Nephron (organoid): ENCODE measurements at regions not wholly inside any gene's neighbourhood (a gene's known extent, or its start where the extent isn't known, plus 50 kb on each side); places are given as distances from the start of the nearest gene placed in this dataset.

ENCODE experiments used
- H3K27ac Mint-ChIP-seq, 3 experiments: 2 replicates each; pipeline ENCODE4 v1.8.0; 2020; ENCODE audit warnings: mixed read lengths in 3 of 3, mild to moderate bottlenecking in 2 of 3, moderate library complexity in 1 of 3
- H3K27me3 Mint-ChIP-seq: 2 replicates; pipeline ENCODE4 v1.8.0; 2021; ENCODE audit warnings: low read depth, mild to moderate bottlenecking, moderate library complexity, mixed read lengths
- H3K36me3 Mint-ChIP-seq: 2 replicates; pipeline ENCODE4 v1.8.0; 2020; ENCODE audit warnings: low read depth, mixed read lengths
- H3K4me1 Mint-ChIP-seq: 2 replicates; pipeline ENCODE4 v1.8.0; 2020; ENCODE audit warnings: mixed read lengths
- H3K4me3 Mint-ChIP-seq, 3 experiments: 2 replicates each; pipeline ENCODE4 v1.8.0; 2020; ENCODE audit warnings: mild to moderate bottlenecking in 3 of 3, mixed read lengths in 3 of 3, moderate library complexity in 2 of 3
- H3K9me3 Mint-ChIP-seq: 2 replicates; pipeline ENCODE4 v1.8.0; 2020; ENCODE audit warnings: mixed read lengths
- CTCF ChIP-seq, 3 experiments: fragments of 200-600 bp; sonication (generic); IDR thresholded peaks; one replicate each; pipeline ENCODE4 v1.5.0; 2021; ENCODE audit warnings: antibody characterized with exemption in 3 of 3; ENCODE audit not compliant: unreplicated experiment in 3 of 3

GRCh38 chrX:68588602-68589371, 58.7 kb upstream of the STARD8 start:
- Mint-ChIP-seq H3K36me3 (no peaks in the 10 kb centered on the region), H3K27me3 (no peaks in the 10 kb centered on the region), H3K4me3 (no peak overlapping the region), H3K27ac (no peak overlapping the region), H3K9me3 (peaks cover 15% of the 10 kb centered on the region), H3K4me1 (no peaks in the 10 kb centered on the region)
- TF ChIP-seq CTCF (IDR thresholded peaks at IDR 0.05; ENCODE audit: unreplicated experiment in 3 of 3), result no peak

- no peak for TF ChIP-seq CTCF (IDR thresholded peaks at IDR 0.05; ENCODE audit: unreplicated experiment in 3 of 3)
- no peak overlapping the region for H3K4me3 Mint-ChIP-seq
Measured at GRCh38 chrX:68589372-68589753, 58.1 kb upstream of the STARD8 start.

GRCh38 chrX:68594769-68595168, 52.7 kb upstream of the STARD8 start:
- Mint-ChIP-seq H3K4me1 (no peaks in the 10 kb centered on the region), H3K27me3 (no peaks in the 10 kb centered on the region), H3K27ac (no peak overlapping the region), H3K4me3 (no peak overlapping the region), H3K9me3 (peaks cover 35% of the 10 kb centered on the region), H3K36me3 (no peaks in the 10 kb centered on the region)
- no peak for TF ChIP-seq CTCF (IDR thresholded peaks at IDR 0.05; ENCODE audit: unreplicated experiment in 3 of 3)

More at GRCh38 chrX:68589372-68589753, 58.1 kb upstream of the STARD8 start:
- Mint-ChIP-seq H3K36me3 (no peaks in the 10 kb centered on the region), H3K27ac (no peak overlapping the region), H3K9me3 (peaks cover 20% of the 10 kb centered on the region), H3K4me1 (no peaks in the 10 kb centered on the region), H3K27me3 (no peaks in the 10 kb centered on the region)

- Mint-ChIP-seq H3K4me1 (no peaks in the 10 kb centered on the region), H3K27me3 (peaks cover 3% of the 10 kb centered on the region), H3K36me3 (no peaks in the 10 kb centered on the region), H3K4me3 (no peak overlapping the region), H3K9me3 (peaks cover 50% of the 10 kb centered on the region), H3K27ac (no peak overlapping the region)
- TF ChIP-seq CTCF (IDR thresholded peaks at IDR 0.05; ENCODE audit: unreplicated experiment in 3 of 3), result no peak
Measured at GRCh38 chrX:68596871-68597270, 50.6 kb upstream of the STARD8 start.
